Panc1 (cell line): ENCODE measurements at regions not wholly inside any gene's neighbourhood (a gene's known extent, or its start where the extent isn't known, plus 50 kb on each side); places are given as distances from the start of the nearest gene placed in this dataset.

Experiments
- ATAC-seq: fragments of 200-7000 bp; cut with Tn5 transposase; 2 replicates; pipeline ENCODE4 v1.9.1; 2020; ENCODE audit warnings: mild to moderate bottlenecking, moderate library complexity
- BruUV-seq: library from RNA; stranded (reverse); fragments of 400-500 nt; replicated peaks from 2 replicates; lab custom pipeline; 2021; lab: Mats Ljungman, UMichigan
- CTCF ChIA-PET: fragments of 300-600 bp; sonication (Branson Sonifier 250); formaldehyde crosslinking; loops from one replicate; lab custom pipeline; 2022; ENCODE audit warnings: antibody characterized with exemption; lab: Charles Lee
- POLR2A ChIA-PET: fragments of 300-600 bp; sonication (Branson Sonifier 250); formaldehyde crosslinking; loops from one replicate; lab custom pipeline; 2022; ENCODE audit warnings: antibody characterized with exemption; lab: Charles Lee
- DNase-seq: peaks from one replicate; pipeline ENCODE4 v3.0.0-alpha.2; 2010; ENCODE audit warnings: low read depth, low spot score
- H3K27ac ChIP-seq: 2 replicates; pipeline ENCODE4 v1.5.1; 2011; ENCODE audit warnings: mild to moderate bottlenecking, low read length, inconsistent platforms
- H3K27me3 ChIP-seq: fragments of 200-500 bp; sonication (Bioruptor generic); 2 replicates; pipeline ENCODE4 v1.6.0; 2014; ENCODE audit warnings: low read length, inconsistent platforms; ENCODE audit not compliant: control insufficient read depth, insufficient read depth
- H3K36me3 ChIP-seq: fragments of 200-500 bp; sonication (Bioruptor generic); 2 replicates; pipeline ENCODE4 v1.5.1; 2014; ENCODE audit warnings: inconsistent platforms, mild to moderate bottlenecking, low read length, moderate library complexity; ENCODE audit not compliant: control insufficient read depth, insufficient read depth
- H3K4me1 ChIP-seq: 2 replicates; pipeline ENCODE4 v1.5.1; 2011; ENCODE audit warnings: inconsistent platforms, mild to moderate bottlenecking, low read length, moderate library complexity; ENCODE audit not compliant: control insufficient read depth, insufficient read depth
- H3K4me3 ChIP-seq, 2 experiments: 2 replicates each; pipeline ENCODE4 v1.5.1; 2011 to 2012; ENCODE audit warnings: low read depth in 2 of 2, low read length in 2 of 2, mild to moderate bottlenecking in 2 of 2, inconsistent platforms in 1 of 2, moderate library complexity in 1 of 2
- H3K9me3 ChIP-seq: fragments of 200-500 bp; sonication (Bioruptor generic); 2 replicates; pipeline ENCODE4 v1.5.1; 2014; ENCODE audit warnings: low read depth, mild to moderate bottlenecking, inconsistent platforms, low read length, moderate library complexity; ENCODE audit not compliant: control insufficient read depth, insufficient read depth
- CTCF ChIP-seq: fragments of 450-650 bp; IDR thresholded peaks from 2 replicates; pipeline ENCODE4 v1.5.1; 2017; ENCODE audit warnings: mild to moderate bottlenecking
- POLR2AphosphoS5 ChIP-seq: IDR thresholded peaks from 2 replicates; pipeline ENCODE4 v1.6.1; 2012; ENCODE audit warnings: mild to moderate bottlenecking, low read depth, low read length, moderate library complexity
- REST ChIP-seq, 2 experiments: IDR thresholded peaks; 2 replicates each; pipeline ENCODE4 v1.6.1; 2011 to 2012; ENCODE audit warnings: low read depth in 2 of 2, control low read depth in 1 of 2, low read length in 1 of 2, mild to moderate bottlenecking in 1 of 2, moderate library complexity in 1 of 2; ENCODE audit not compliant: insufficient read depth in 1 of 2
- SIN3A ChIP-seq: IDR thresholded peaks from 2 replicates; pipeline ENCODE4 v1.6.1; 2012; ENCODE audit warnings: low read depth, mild to moderate bottlenecking, low read length, moderate library complexity, borderline replicate concordance; ENCODE audit not compliant: insufficient read depth
- TCF7L2 ChIP-seq: IDR thresholded peaks from 2 replicates; pipeline ENCODE4 v1.6.1; 2011; ENCODE audit warnings: mild to moderate bottlenecking, low read depth, low read length, inconsistent platforms
- in situ Hi-C: cut with HindIII; loops from 2 replicates; pipeline ENCODE4 v1.10.0; 2016; ENCODE audit warnings: low sequenced_read_pairs, low pct_unique_long_range_greater_than_20kb
- intact Hi-C: fragments of 100-400 bp; cut with micrococcal nuclease; formaldehyde crosslinking; loops from one replicate; pipeline ENCODE4 v1.10.0; 2022; ENCODE audit not compliant: unreplicated experiment

- POLR2A ChIA-PET: interaction anchor here (0.6 kb wide), 1 partner anchor 106 kb away, joined by 5 read pairs; no protein-coding TSS in a partner anchor
- CTCF ChIA-PET: no interaction called here
- intact Hi-C loops: no loop called here
Measured at GRCh38 chr3:193929373-193929772, 206.6 kb upstream of the HES1 start.

GRCh38 chr3:193929921-193930646 is 205.9 kb upstream of the HES1 start:
- Histone ChIP-seq H3K36me3 (no peaks in the 10 kb centered on the region), H3K9me3 (no peaks in the 10 kb centered on the region), H3K27ac (no peak overlapping the region), H3K4me3 (no peak overlapping the region), H3K27me3 (no peaks in the 10 kb centered on the region), H3K4me1 (peaks cover 5% of the 10 kb centered on the region)
- POLR2A ChIA-PET: interaction anchor here (0.6 kb wide), 1 partner anchor 107 kb away, joined by 5 read pairs; no protein-coding TSS in a partner anchor
- ATAC-seq (no peak), DNase-seq (no peak)
- no peak for TF ChIP-seq POLR2AphosphoS5
- TF ChIP-seq REST (IDR thresholded peaks at IDR 0.05; ENCODE audit: insufficient read depth in 1 of 2, low read depth in 2 of 2, low read length in 1 of 2): no peak
- no peak for TF ChIP-seq TCF7L2
- no peak for TF ChIP-seq SIN3A
- no peak for TF ChIP-seq CTCF
- in situ Hi-C loops: no loop called here
- no TSS peak for BruUV-seq
- CTCF ChIA-PET: no interaction called here
- intact Hi-C loops: no loop called here

More at GRCh38 chr3:193929373-193929772, 206.6 kb upstream of the HES1 start:
- in situ Hi-C loops: no loop called here
- BruUV-seq: no TSS peak
- DNase-seq (no peak), ATAC-seq (peak; percentile 56; the same call in 1 of the 2 replicates)
- peaks cover 1% of the 10 kb centered on the region; the same call in 1 of the 2 replicates for H3K9me3 ChIP-seq
- H3K36me3 ChIP-seq: no peaks in the 10 kb centered on the region
- peaks cover 5% of the 10 kb centered on the region for H3K4me1 ChIP-seq
- TF ChIP-seq REST (IDR thresholded peaks at IDR 0.05; ENCODE audit: insufficient read depth in 1 of 2, low read depth in 2 of 2, low read length in 1 of 2) (no peak), TCF7L2 (no peak), POLR2AphosphoS5 (no peak), SIN3A (no peak), CTCF (no peak)
- H3K27ac ChIP-seq: no peak overlapping the region
- no peaks in the 10 kb centered on the region for H3K27me3 ChIP-seq
- no peak overlapping the region for H3K4me3 ChIP-seq
